Uterus (tissue), 2 donors: ENCODE measurements at regions not wholly inside any gene's neighbourhood (a gene's known extent, or its start where the extent isn't known, plus 50 kb on each side); places are given as distances from the start of the nearest gene placed in this dataset.

Experiments used
- POLR2A ChIP-seq, 2 donors: fragments of 450-650 bp; IDR thresholded peaks; one replicate each; pipeline ENCODE4 v1.6.1; 2016; ENCODE audit warnings: antibody characterized with exemption in 2 of 2, mild to moderate bottlenecking in 1 of 2, moderate library complexity in 1 of 2
- TF ChIP-seq, protein P1 (sequence below), 4 experiments: fragments of 200-600 bp in 2 of 4; fragments of 450-650 bp in 2 of 4; sonication (generic) in 2 of 4; IDR thresholded peaks; one replicate each; pipeline ENCODE4 v1.5.1; 2016 to 2019; ENCODE audit warnings: antibody characterized with exemption in 4 of 4, mild to moderate bottlenecking in 2 of 4, moderate library complexity in 1 of 4

DNA sequence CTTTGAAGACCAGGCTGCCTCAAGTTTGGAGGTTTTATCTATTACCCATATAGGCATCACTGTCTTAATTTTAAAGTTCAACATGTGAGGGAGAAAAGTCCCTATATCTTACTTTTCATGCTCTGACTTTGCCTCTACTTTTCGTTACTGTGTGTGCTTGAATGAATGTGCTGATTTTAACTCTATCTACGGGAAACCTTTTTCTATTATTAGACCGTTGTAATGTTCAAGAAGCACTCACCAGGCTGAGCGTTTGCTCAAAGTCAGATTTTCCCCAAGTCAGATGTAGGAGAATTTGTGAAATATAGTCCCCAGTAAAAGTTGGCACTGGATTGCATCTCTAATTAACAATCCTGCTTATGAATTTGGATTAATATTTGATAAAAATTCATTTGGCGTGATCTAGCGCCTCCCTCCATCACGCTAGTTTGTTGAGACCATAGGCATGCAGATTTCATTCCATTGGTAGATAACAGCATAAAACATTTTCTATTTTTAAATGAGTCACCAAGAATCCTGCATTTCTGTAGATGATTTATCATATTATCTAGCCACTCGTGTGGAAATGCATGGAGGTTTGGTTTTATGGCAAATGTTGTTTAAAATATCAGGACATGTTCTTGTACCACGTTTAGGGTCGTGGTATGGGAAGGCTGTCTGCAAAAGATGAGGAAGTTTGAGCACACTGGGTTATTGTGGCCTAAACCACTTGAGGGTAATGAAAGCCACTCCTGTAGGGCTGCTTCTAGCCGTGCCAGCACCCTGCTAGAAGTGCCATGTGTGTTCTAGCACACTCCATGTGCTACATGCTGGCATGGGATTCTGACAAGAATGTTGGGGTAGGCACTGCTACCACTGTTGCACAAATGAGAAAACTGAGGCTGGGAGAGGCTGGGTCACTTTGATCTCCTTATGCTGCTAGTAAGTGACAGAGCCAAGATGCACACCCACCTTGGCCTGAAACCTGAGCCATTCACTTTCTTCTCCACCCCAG is 179.4 kb downstream of the FGF9 start:
- TF ChIP-seq, protein P1, sequence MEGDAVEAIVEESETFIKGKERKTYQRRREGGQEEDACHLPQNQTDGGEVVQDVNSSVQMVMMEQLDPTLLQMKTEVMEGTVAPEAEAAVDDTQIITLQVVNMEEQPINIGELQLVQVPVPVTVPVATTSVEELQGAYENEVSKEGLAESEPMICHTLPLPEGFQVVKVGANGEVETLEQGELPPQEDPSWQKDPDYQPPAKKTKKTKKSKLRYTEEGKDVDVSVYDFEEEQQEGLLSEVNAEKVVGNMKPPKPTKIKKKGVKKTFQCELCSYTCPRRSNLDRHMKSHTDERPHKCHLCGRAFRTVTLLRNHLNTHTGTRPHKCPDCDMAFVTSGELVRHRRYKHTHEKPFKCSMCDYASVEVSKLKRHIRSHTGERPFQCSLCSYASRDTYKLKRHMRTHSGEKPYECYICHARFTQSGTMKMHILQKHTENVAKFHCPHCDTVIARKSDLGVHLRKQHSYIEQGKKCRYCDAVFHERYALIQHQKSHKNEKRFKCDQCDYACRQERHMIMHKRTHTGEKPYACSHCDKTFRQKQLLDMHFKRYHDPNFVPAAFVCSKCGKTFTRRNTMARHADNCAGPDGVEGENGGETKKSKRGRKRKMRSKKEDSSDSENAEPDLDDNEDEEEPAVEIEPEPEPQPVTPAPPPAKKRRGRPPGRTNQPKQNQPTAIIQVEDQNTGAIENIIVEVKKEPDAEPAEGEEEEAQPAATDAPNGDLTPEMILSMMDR (IDR thresholded peaks at IDR 0.05) = no peak
- TF ChIP-seq POLR2A (IDR thresholded peaks at IDR 0.05) = no peak
